HL-60 (cell line): ENCODE measurements at regions not wholly inside any gene's neighbourhood (a gene's known extent, or its start where the extent isn't known, plus 50 kb on each side); places are given as distances from the start of the nearest gene placed in this dataset.

ENCODE experiments used
- CTCF ChIP-seq: IDR thresholded peaks from one replicate; pipeline ENCODE4 v1.5.1; 2011; ENCODE audit warnings: low read length, control low read depth, inconsistent platforms; ENCODE audit not compliant: insufficient read depth
- POLR2AphosphoS5 ChIP-seq: IDR thresholded peaks from 2 replicates; pipeline ENCODE4 v1.6.1; 2012; ENCODE audit warnings: low read depth

- TF ChIP-seq CTCF (no peak), POLR2AphosphoS5 (no peak)
These were observed 184.9 kb upstream of the IRX2 start for GRCh38 chr5:2936413-2936812.
